HepG2 (cell line): ENCODE measurements at regions not wholly inside any gene's neighbourhood (a gene's known extent, or its start where the extent isn't known, plus 50 kb on each side); places are given as distances from the start of the nearest gene placed in this dataset.

ENCODE experiments used
- CCAR2 ChIP-seq: fragments of 200-400 bp; formaldehyde crosslinking; optimal IDR thresholded peaks from 2 replicates; pipeline ENCODE3; 2018; ENCODE audit warnings: low read depth, mild to moderate bottlenecking, low read length, moderate library complexity
- CEBPB ChIP-seq: IDR thresholded peaks from 2 replicates; pipeline ENCODE4 v1.6.1; 2011; ENCODE audit warnings: low read depth, low read length, improper control_type of control experiment, borderline replicate concordance
- E2F2 ChIP-seq: sonication (generic); formaldehyde crosslinking; IDR thresholded peaks from 2 replicates; pipeline ENCODE4 v1.4.0; 2020; ENCODE audit warnings: missing genetic modification reagents, borderline replicate concordance
- FOSL2 ChIP-seq: sonication (generic); formaldehyde crosslinking; IDR thresholded peaks from 2 replicates; pipeline ENCODE4 v1.4.0; 2020; ENCODE audit warnings: missing genetic modification reagents
- FOXK1 ChIP-seq: sonication (generic); formaldehyde crosslinking; IDR thresholded peaks from 2 replicates; pipeline ENCODE4 v1.4.0; 2020; ENCODE audit warnings: low read depth, missing genetic modification reagents, borderline replicate concordance
- HDAC2 ChIP-seq: sonication (generic); formaldehyde crosslinking; IDR thresholded peaks from 2 replicates; pipeline ENCODE4 v1.4.0; 2020; ENCODE audit warnings: missing genetic modification reagents
- JUN ChIP-seq: sonication (generic); formaldehyde crosslinking; IDR thresholded peaks from 2 replicates; pipeline ENCODE4 v1.4.0; 2020; ENCODE audit warnings: mild to moderate bottlenecking, missing genetic modification reagents
- MAFK ChIP-seq, 2 experiments: IDR thresholded peaks in 1 of 2; conservative IDR thresholded peaks in 1 of 2; 2 replicates each; pipeline ENCODE4 v1.6.1; 2011; ENCODE audit warnings: improper control_type of control experiment in 2 of 2, low read length in 2 of 2
- NR2F6 ChIP-seq, 2 experiments: IDR thresholded peaks; 2 replicates each; pipeline ENCODE4 v1.6.1; 2016; ENCODE audit warnings: antibody characterized with exemption in 1 of 2, mild to moderate bottlenecking in 1 of 2
- REPIN1 ChIP-seq: sonication (generic); formaldehyde crosslinking; IDR thresholded peaks from 2 replicates; pipeline ENCODE4 v1.8.0; 2022; ENCODE audit warnings: missing genetic modification reagents, low read depth, mild to moderate bottlenecking, borderline replicate concordance
- ZC3H13 ChIP-seq: sonication (generic); formaldehyde crosslinking; IDR thresholded peaks from 2 replicates; pipeline ENCODE4 v1.8.1; 2023; ENCODE audit warnings: mild to moderate bottlenecking, missing genetic modification reagents, moderate library complexity
- ZFP37 ChIP-seq: sonication (generic); formaldehyde crosslinking; IDR thresholded peaks from 2 replicates; pipeline ENCODE4 v1.4.0; 2020; ENCODE audit warnings: missing genetic modification reagents, borderline replicate concordance
- ZFP90 ChIP-seq: sonication (generic); formaldehyde crosslinking; IDR thresholded peaks from 2 replicates; pipeline ENCODE4 v1.8.0; 2022; ENCODE audit warnings: missing genetic modification reagents, mild to moderate bottlenecking, inconsistent platforms, borderline replicate concordance
- ZMAT3 ChIP-seq: sonication (generic); formaldehyde crosslinking; conservative IDR thresholded peaks from 2 replicates; pipeline ENCODE4 v1.7.0; 2021; ENCODE audit warnings: missing genetic modification reagents
- ZNF10 ChIP-seq: sonication (generic); formaldehyde crosslinking; IDR thresholded peaks from 2 replicates; pipeline ENCODE4 v1.4.0; 2020; ENCODE audit warnings: mild to moderate bottlenecking, low read depth, missing genetic modification reagents, borderline replicate concordance
- ZNF296 ChIP-seq: sonication (generic); formaldehyde crosslinking; conservative IDR thresholded peaks from 2 replicates; pipeline ENCODE4 v1.5.0; 2020; ENCODE audit warnings: mild to moderate bottlenecking, missing genetic modification reagents
- ZNF512B ChIP-seq: sonication (generic); formaldehyde crosslinking; IDR thresholded peaks from 2 replicates; pipeline ENCODE4 v1.5.1; 2020; ENCODE audit warnings: missing genetic modification reagents, mild to moderate bottlenecking, borderline replicate concordance
- ZNF569 ChIP-seq: sonication (generic); formaldehyde crosslinking; IDR thresholded peaks from 2 replicates; pipeline ENCODE4 v1.5.0; 2020; ENCODE audit warnings: mild to moderate bottlenecking, missing genetic modification reagents, moderate library complexity, borderline replicate concordance
- ZNF704 ChIP-seq: sonication (generic); formaldehyde crosslinking; IDR thresholded peaks from 2 replicates; pipeline ENCODE4 v1.8.1; 2023; ENCODE audit warnings: mild to moderate bottlenecking, inconsistent platforms, moderate library complexity, missing genetic modification reagents, borderline replicate concordance
- ZNF749 ChIP-seq: sonication (generic); formaldehyde crosslinking; IDR thresholded peaks from 2 replicates; pipeline ENCODE4 v1.8.0; 2022; ENCODE audit warnings: mild to moderate bottlenecking, missing genetic modification reagents, moderate library complexity, borderline replicate concordance
- ZNF766 ChIP-seq: sonication (generic); formaldehyde crosslinking; IDR thresholded peaks from 2 replicates; pipeline ENCODE4 v1.5.0; 2020; ENCODE audit warnings: missing genetic modification reagents, borderline replicate concordance
- TF ChIP-seq, protein P1 (sequence below): sonication (generic); formaldehyde crosslinking; conservative IDR thresholded peaks from 2 replicates; pipeline ENCODE4 v1.4.0; 2020; ENCODE audit warnings: missing genetic modification reagents

DNA sequence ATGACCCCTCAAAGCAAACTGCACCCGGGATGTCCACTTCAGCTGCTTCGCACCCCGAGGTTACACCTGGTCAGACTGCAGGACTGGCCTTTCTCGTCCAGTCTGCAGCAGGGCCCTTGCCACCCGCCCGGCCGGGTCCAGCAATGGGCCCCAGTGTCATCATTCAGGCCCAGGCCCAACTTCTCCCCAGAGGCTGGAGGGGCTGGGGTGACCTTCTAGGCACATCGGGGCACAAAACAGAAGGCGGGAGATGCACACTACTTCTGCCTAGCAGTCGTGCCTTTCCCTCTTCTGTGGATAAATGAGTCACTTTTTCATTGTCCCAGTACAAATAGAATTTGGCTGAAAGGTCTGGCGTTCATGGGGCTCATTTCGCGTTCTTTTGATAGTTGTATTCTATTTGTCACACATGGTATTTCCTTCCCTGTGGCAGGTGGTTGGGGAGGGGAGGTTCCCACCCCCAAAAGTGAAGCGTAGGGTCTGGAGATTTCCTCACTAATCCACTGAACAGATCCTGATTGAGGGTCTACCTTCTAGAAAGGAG lies 56.9 kb upstream of the ID2 start (continued):
- TF ChIP-seq E2F2 (CRISPR knock-in tag), result no peak
- TF ChIP-seq NR2F6 (IDR thresholded peaks at IDR 0.05), result no peak
- TF ChIP-seq NR2F6 (CRISPR knock-in tag; IDR thresholded peaks at IDR 0.05), result no peak
- TF ChIP-seq ZNF512B (CRISPR knock-in tag), result peak; percentile 40
- no peak for TF ChIP-seq ZFP37
- TF ChIP-seq CCAR2, result no peak
- TF ChIP-seq, protein P1, sequence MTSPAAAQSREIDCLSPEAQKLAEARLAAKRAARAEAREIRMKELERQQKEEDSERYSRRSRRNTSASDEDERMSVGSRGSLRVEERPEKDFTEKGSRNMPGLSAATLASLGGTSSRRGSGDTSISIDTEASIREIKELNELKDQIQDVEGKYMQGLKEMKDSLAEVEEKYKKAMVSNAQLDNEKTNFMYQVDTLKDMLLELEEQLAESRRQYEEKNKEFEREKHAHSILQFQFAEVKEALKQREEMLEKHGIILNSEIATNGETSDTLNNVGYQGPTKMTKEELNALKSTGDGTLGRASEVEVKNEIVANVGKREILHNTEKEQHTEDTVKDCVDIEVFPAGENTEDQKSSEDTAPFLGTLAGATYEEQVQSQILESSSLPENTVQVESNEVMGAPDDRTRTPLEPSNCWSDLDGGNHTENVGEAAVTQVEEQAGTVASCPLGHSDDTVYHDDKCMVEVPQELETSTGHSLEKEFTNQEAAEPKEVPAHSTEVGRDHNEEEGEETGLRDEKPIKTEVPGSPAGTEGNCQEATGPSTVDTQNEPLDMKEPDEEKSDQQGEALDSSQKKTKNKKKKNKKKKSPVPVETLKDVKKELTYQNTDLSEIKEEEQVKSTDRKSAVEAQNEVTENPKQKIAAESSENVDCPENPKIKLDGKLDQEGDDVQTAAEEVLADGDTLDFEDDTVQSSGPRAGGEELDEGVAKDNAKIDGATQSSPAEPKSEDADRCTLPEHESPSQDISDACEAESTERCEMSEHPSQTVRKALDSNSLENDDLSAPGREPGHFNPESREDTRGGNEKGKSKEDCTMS, result no peak
- no peak; the same call in 1 of the 2 replicates for TF ChIP-seq JUN (CRISPR knock-in tag)
- no peak for TF ChIP-seq ZNF766 (CRISPR knock-in tag)
- no peak for TF ChIP-seq ZMAT3 (CRISPR knock-in tag)
- TF ChIP-seq MAFK (conservative IDR thresholded peaks at IDR 0.05 in 1 of 2, IDR thresholded peaks at IDR 0.05 in 1 of 2; ENCODE audit: low read length in 2 of 2), result no peak
- TF ChIP-seq FOXK1 (CRISPR knock-in tag), result no peak
- no peak for TF ChIP-seq CEBPB
- no peak for TF ChIP-seq ZNF749 (CRISPR knock-in tag)
- no peak for TF ChIP-seq HDAC2 (CRISPR knock-in tag)
- TF ChIP-seq ZFP90 (CRISPR knock-in tag), result no peak
- no peak for TF ChIP-seq ZNF704 (CRISPR knock-in tag)
- 0 out of 2 replicates have a peak, but pooled peaks have one; percentile 1 for TF ChIP-seq ZNF569
- TF ChIP-seq ZNF10 (CRISPR knock-in tag), result no peak
- peak; percentile 74 for TF ChIP-seq FOSL2
- no peak for TF ChIP-seq ZC3H13 (CRISPR knock-in tag)
- no peak for TF ChIP-seq REPIN1 (CRISPR knock-in tag)
- no peak for TF ChIP-seq ZNF296
